HepG2 (cell line): ENCODE measurements at regions not wholly inside any gene's neighbourhood (a gene's known extent, or its start where the extent isn't known, plus 50 kb on each side); places are given as distances from the start of the nearest gene placed in this dataset.
"Not testable (repeated sequence)": the region's sequence is repeated elsewhere in the genome, so short reads cannot be mapped to it uniquely, and the experiment has no call there.

Experiments
- AHDC1 ChIP-seq: sonication (generic); formaldehyde crosslinking; IDR thresholded peaks from 2 replicates; pipeline ENCODE4 v1.5.1; 2020; ENCODE audit warnings: mild to moderate bottlenecking, missing genetic modification reagents, borderline replicate concordance
- CTCF ChIP-seq: sonication (generic); formaldehyde crosslinking; IDR thresholded peaks from 2 replicates; pipeline ENCODE4 v1.5.0; 2020; ENCODE audit warnings: mild to moderate bottlenecking, missing genetic modification reagents, moderate library complexity
- DRAP1 ChIP-seq: IDR thresholded peaks from 2 replicates; pipeline ENCODE4 v1.6.1; 2016; ENCODE audit warnings: missing genetic modification reagents, missing compliant biosample characterization
- EP300 ChIP-seq, 3 experiments: sonication (generic) in 1 of 3; formaldehyde crosslinking in 1 of 3; IDR thresholded peaks; 2 replicates each; pipeline versions ENCODE4 v1.5.1 to v1.6.1; 2011 to 2020; ENCODE audit warnings: low read depth in 2 of 3, low read length in 2 of 3, borderline replicate concordance in 1 of 3, improper control_type of control experiment in 1 of 3, mild to moderate bottlenecking in 1 of 3, missing genetic modification reagents in 1 of 3, moderate library complexity in 1 of 3
- EZH2 ChIP-seq: conservative IDR thresholded peaks from 2 replicates; pipeline ENCODE4 v1.6.1; 2012; ENCODE audit warnings: mild to moderate bottlenecking, low read depth, low read length, moderate library complexity
- MZF1 ChIP-seq: sonication (generic); formaldehyde crosslinking; IDR thresholded peaks from 2 replicates; pipeline ENCODE4 v1.8.1; 2023; ENCODE audit warnings: mild to moderate bottlenecking, missing genetic modification reagents, borderline replicate concordance
- POLR2AphosphoS5 ChIP-seq: IDR thresholded peaks from 2 replicates; pipeline ENCODE4 v1.6.1; 2012; ENCODE audit warnings: low read depth, low read length
- SIX1 ChIP-seq: sonication (generic); formaldehyde crosslinking; IDR thresholded peaks from 2 replicates; pipeline ENCODE4 v1.4.0; 2020; ENCODE audit warnings: missing genetic modification reagents, borderline replicate concordance
- THAP11 ChIP-seq: IDR thresholded peaks from 2 replicates; pipeline ENCODE4 v1.6.1; 2016; ENCODE audit warnings: missing biosample characterization, missing genetic modification reagents
- ZBTB7A ChIP-seq: sonication (generic); formaldehyde crosslinking; IDR thresholded peaks from 2 replicates; pipeline ENCODE4 v1.8.0; 2022; ENCODE audit warnings: mild to moderate bottlenecking, missing genetic modification reagents
- ZFYVE20 ChIP-seq: sonication (generic); formaldehyde crosslinking; IDR thresholded peaks from 2 replicates; pipeline ENCODE4 v1.8.0; 2023; ENCODE audit warnings: low read depth, mild to moderate bottlenecking, moderate library complexity, missing genetic modification reagents, borderline replicate concordance
- TF ChIP-seq, protein P1 (sequence below): sonication (generic); formaldehyde crosslinking; IDR thresholded peaks from 2 replicates; pipeline ENCODE4 v1.8.1; 2023; ENCODE audit warnings: mild to moderate bottlenecking, moderate library complexity, missing genetic modification reagents

GRCh38 chr7:157478611-157479010 lies 141.8 kb downstream of the DNAJB6 start:
- not testable (repeated sequence) for TF ChIP-seq POLR2AphosphoS5; EP300 (IDR thresholded peaks at IDR 0.05; ENCODE audit: low read depth in 2 of 2, low read length in 2 of 2); EP300 (CRISPR knock-in tag; IDR thresholded peaks at IDR 0.05; ENCODE audit: borderline replicate concordance); THAP11; AHDC1 (CRISPR knock-in tag); EZH2; ZFYVE20 (CRISPR knock-in tag); DRAP1 (CRISPR knock-in tag); ZBTB7A (CRISPR knock-in tag); MZF1 (CRISPR knock-in tag); SIX1 (CRISPR knock-in tag); CTCF (CRISPR knock-in tag)
- TF ChIP-seq, protein P1, sequence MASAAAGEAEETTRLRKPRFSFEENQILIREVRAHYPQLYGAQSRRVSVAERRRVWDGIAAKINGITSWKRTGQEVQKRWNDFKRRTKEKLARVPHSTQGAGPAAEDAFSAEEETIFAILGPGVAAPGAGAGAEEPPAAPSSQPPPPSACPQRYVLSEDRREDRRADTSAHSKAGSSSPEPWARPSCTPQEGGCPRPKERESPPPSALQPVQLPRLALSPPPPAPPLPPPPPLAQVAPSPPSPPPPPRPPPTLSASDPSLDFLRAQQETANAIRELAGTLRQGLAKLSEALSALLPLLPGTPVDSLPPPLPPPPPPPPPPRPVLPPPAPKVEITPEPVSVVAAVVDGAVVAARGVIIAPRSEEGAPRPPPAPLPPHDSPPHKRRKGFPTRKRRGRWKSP (CRISPR knock-in tag) = not testable (repeated sequence)
